ENCODE measurements at regions not wholly inside any gene's neighbourhood (a gene's known extent, or its start where the extent isn't known, plus 50 kb on each side); places are given as distances from the start of the nearest gene placed in this dataset.

- no peak for DNase-seq
Observed at GRCh38 chr14:38505221-38505972, 249.5 kb upstream of the CLEC14A start.

- DNase-seq: no peak
Observed at GRCh38 chr14:38504175-38504574, 248.3 kb upstream of the CLEC14A start.

- no peak for DNase-seq
Observed at GRCh38 chr14:38502239-38502638, 246.3 kb upstream of the CLEC14A start.

- DNase-seq: peak; percentile 18
Observed at GRCh38 chr14:38500125-38500524, 244.2 kb upstream of the CLEC14A start.

- DNase-seq: no peak
Observed at GRCh38 chr14:38496092-38496491, 240.2 kb upstream of the CLEC14A start.

GRCh38 chr14:38490273-38490672 lies 234.4 kb upstream of the CLEC14A start:
- no peak for DNase-seq

- DNase-seq: no peak
Observed at GRCh38 chr14:38485026-38485425, 229.1 kb upstream of the CLEC14A start.

- DNase-seq: peak; percentile 25
Observed at GRCh38 chr14:38481952-38482678, 226.2 kb upstream of the CLEC14A start.

- DNase-seq: peak; percentile 37
Observed at GRCh38 chr14:38469156-38469555, 213.3 kb upstream of the CLEC14A start.

GRCh38 chr14:38442208-38442607 lies 186.3 kb upstream of the CLEC14A start:
- DNase-seq: no peak

GRCh38 chr14:38432186-38432585 lies 176.3 kb upstream of the CLEC14A start:
- DNase-seq: no peak

- DNase-seq: no peak
Observed at GRCh38 chr14:38431156-38431555, 175.3 kb upstream of the CLEC14A start.

GRCh38 chr14:38430522-38430921 lies 174.6 kb upstream of the CLEC14A start:
- DNase-seq: no peak

- no peak for DNase-seq
Observed at GRCh38 chr14:38425324-38425976, 169.6 kb upstream of the CLEC14A start.

GRCh38 chr14:38420048-38420447 lies 164.2 kb upstream of the CLEC14A start:
- DNase-seq: peak; percentile 83

GRCh38 chr14:38419579-38419978 lies 163.7 kb upstream of the CLEC14A start:
- no peak for DNase-seq

- DNase-seq: no peak
Observed at GRCh38 chr14:38412654-38413053, 156.8 kb upstream of the CLEC14A start.

GRCh38 chr14:38410442-38410841 lies 154.5 kb upstream of the CLEC14A start:
- peak; percentile 36 for DNase-seq

- peak; percentile 78 for DNase-seq
Observed at GRCh38 chr14:38409071-38409705, 153.3 kb upstream of the CLEC14A start.

GRCh38 chr14:38405851-38406635 lies 150.2 kb upstream of the CLEC14A start:
- peak; percentile 90 for DNase-seq

GRCh38 chr14:38404616-38405015 lies 148.7 kb upstream of the CLEC14A start:
- DNase-seq: peak; percentile 88

GRCh38 chr14:38404100-38404541 lies 148.2 kb upstream of the CLEC14A start:
- peak; percentile 93 for DNase-seq
